CD4-positive, alpha-beta T cell treated with Interleukin-10 for 1 hour (primary cell): ENCODE measurements at regions not wholly inside any gene's neighbourhood (a gene's known extent, or its start where the extent isn't known, plus 50 kb on each side); places are given as distances from the start of the nearest gene placed in this dataset.
"Not testable (repeated sequence)": the region's sequence is repeated elsewhere in the genome, so short reads cannot be mapped to it uniquely, and the experiment has no call there.

ENCODE experiments used
- DNase-seq: peaks from one replicate; pipeline ENCODE4 v3.0.0-alpha.2; 2020

GRCh38 chr5:63553073-63553472 is 409.2 kb downstream of the HTR1A start:
- no peak for DNase-seq

GRCh38 chr5:63535840-63536602 is 426.2 kb downstream of the HTR1A start:
- no peak for DNase-seq

DNA sequence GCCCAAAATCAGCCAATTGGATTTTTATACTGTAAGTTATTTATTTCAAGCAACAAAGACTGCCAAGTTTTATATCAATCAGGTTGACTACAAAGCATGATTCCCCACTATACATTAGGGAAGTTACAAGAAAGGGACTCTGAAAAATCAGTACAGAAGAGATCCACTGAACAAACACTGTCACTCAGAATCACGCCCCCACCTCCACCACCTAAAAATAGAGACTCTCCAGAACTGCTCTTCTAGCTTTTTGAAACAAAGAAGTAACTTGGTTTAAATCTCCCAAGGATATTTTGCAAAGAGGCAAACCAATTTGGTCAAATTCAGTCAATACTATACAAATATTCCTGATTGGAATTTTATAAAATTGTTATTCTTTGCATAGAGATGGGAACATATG is 438.0 kb downstream of the HTR1A start:
- no peak for DNase-seq

- DNase-seq, result no peak
Measured at GRCh38 chr5:63516006-63516405, 446.2 kb downstream of the HTR1A start.

- no peak for DNase-seq
Measured at GRCh38 chr5:63500242-63500641, 462.0 kb downstream of the HTR1A start.

DNA sequence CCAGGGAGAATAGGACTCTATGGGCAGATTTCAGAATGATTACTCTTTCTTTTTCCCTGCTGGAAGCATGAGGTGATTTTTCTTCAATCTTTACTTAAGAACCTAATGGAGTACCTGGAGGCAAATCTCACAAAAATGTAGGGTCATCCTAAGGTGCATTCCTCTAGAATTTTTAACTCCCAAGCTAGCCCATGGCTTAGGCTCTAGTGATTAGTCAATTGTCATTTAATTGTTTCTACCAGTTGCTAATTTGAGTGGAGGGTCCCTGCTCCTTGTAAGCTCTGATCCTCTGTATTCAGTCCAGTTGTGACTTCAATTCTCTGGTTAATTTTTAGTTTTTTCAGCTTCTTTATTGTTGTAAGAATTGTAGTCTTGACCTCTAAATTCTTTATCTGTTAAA is 467.0 kb downstream of the HTR1A start:
- no peak for DNase-seq

GRCh38 chr5:63483338-63483737 is 478.9 kb downstream of the HTR1A start:
- no peak for DNase-seq

- no peak for DNase-seq
Measured at GRCh38 chr5:63473335-63473967, 488.8 kb downstream of the HTR1A start.

- DNase-seq, result no peak
Measured at GRCh38 chr5:63456279-63456678, 506.0 kb downstream of the HTR1A start.

- DNase-seq, result no peak
Measured at GRCh38 chr5:63451188-63451587, 511.1 kb downstream of the HTR1A start.

GRCh38 chr5:63439537-63439936 is 522.7 kb downstream of the HTR1A start:
- no peak for DNase-seq

GRCh38 chr5:63409737-63410136 is 552.5 kb downstream of the HTR1A start:
- DNase-seq, result no peak

DNA sequence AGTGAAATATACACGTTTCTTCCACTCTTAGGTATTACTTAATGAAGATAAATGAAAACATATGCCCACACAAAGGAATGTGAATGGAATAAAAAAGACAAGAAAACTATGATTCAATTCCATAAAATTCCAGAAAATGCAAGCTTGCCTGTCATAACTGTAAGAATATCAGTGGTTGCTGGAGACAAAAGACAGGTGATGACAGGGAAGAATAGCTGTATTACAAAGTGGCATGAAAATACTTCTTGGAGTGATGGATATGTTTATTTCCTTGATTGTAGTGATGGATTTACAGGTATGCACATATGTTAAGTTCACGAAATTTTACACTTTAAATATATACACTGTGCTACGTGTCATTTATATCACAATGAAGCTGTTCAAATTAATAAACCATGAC is 553.3 kb downstream of the HTR1A start:
- DNase-seq, result no peak

- no peak for DNase-seq
Measured at GRCh38 chr5:63401436-63402046, 560.7 kb downstream of the HTR1A start.

- no peak for DNase-seq
Measured at GRCh38 chr5:63400079-63400478, 562.2 kb downstream of the HTR1A start.

GRCh38 chr5:63398346-63398745 is 563.9 kb downstream of the HTR1A start:
- no peak for DNase-seq

DNA sequence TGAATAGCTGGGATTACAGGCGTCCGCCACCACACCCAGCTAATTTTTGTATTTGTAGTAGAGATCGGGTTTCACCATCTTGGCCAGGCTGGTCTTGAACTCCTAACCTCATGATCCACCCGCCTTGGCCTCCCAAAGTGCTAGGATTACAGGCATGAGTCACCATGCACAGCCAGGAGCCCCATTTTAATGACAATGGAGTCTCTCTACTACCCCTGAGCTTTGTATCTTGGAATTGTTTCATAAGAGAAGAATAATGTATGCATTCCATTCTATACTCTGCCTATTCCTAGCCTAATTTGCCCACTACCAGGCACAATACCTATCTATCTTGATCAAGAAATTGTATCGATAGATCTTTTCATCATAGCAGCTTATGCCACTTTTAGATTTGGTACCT is 574.1 kb downstream of the HTR1A start:
- not testable (repeated sequence) for DNase-seq

- no peak for DNase-seq
Measured at GRCh38 chr5:63375851-63376250, 586.4 kb downstream of the HTR1A start.

- no peak for DNase-seq
Measured at GRCh38 chr5:63374085-63374484, 588.2 kb downstream of the HTR1A start.

DNA sequence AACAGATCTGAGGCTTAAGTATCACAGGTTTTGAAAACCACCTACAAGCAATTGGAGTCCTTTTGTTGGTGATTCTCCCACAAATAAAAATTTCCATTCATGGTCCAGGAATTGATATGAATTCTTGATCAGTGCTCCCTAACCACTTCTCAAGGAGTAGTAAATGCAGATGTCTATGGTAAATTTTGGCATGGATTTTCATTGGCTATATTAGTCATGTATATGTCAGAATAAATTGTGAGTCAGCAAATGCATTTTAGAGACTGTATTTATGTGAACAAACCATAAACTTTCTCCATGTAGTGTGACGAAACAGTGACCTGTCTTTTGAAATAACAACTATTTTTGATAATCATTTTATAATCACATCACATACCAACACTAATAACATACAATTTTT is 611.1 kb downstream of the HTR1A start:
- DNase-seq, result no peak

- DNase-seq, result no peak
Measured at GRCh38 chr5:63346451-63346850, 615.8 kb downstream of the HTR1A start.

DNA sequence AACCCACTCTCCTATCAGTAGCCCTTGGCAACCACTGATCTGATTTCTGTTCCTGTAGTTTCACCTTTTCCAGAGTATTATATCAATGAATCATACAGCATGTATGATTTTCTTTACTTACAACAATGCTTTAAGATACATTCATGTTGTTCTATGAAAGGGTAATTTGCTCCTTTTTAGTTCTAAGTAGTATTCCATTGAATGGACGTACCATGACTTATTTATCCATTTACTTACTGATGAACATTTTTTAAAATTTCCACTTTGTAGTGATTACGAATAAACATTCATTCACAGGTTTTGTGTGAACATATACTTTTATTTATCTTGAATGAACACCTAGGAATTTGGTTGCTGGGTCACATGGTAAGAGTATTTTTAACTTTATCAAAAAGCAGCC is 620.8 kb downstream of the HTR1A start:
- no peak for DNase-seq

DNA sequence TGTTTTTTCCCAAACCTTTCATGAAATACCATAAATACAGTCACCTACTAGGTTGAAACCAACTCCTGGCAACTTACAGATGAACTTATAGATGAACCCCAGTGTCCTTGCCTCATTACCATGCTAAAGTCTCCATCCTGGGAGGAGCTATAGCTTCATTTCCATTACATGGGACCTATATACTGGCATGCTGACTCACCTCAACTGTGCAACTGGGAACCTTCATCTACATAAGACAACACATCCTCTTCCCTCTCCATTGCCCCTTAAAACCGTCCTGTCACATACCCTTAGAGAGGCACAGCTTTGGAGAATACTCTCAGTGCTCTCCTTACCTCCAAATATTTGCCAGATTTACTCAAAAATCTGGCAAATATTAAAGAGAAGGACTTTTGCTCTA is 638.3 kb downstream of the HTR1A start:
- no peak for DNase-seq

GRCh38 chr5:63314551-63314950 is 647.7 kb downstream of the HTR1A start:
- no peak for DNase-seq
